ENCODE measurements at regions not wholly inside any gene's neighbourhood (a gene's known extent, or its start where the extent isn't known, plus 50 kb on each side); places are given as distances from the start of the nearest gene placed in this dataset.

DNA sequence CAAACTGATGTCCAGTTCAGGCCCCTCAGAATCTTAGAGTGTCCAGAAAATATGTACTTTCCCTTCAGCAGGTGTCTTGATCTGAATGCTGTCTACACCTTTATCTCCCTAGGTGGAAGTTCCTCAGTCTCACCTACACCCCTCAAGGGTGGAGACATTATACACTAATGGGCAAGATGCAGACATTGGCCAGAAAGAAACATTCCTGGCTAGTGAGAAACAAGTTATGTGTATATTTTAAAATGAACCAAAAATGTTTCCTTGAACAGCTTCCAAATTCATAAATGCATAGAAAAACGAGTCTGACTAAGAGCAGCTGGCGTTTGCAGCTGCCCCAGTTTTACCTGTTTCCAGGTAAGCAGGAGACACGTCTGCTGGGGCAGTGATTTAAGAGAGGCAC is 140.5 kb upstream of the IRX4 start:
- no peak overlapping the region for H3K4me3 ChIP-seq
- H3K4me3 Mint-ChIP-seq = no peak overlapping the region

DNA sequence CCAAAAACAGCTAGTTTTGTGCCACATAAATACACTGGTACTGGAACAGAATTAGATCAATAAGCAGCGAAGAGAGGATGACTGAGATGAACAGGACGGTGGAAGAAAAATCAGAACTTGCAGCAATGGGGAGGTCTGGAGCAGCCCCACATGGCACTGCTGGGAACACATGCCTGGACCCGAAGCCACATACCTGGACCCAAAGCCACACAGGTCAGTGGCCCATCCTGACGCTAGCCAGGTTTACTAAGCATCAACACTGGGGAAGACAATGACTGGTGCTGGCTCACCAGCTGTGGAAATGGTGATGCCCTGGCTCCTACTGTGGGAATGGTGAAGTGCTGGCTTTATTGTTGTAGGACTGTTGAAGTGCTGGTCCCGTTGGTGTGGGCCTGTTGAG is 139.7 kb upstream of the IRX4 start:
- Histone ChIP-seq H3K4me3 (no peak overlapping the region), H3K4me1 (no peaks in the 10 kb centered on the region), H3K9me3 (ENCODE audit: low read depth) (no peaks in the 10 kb centered on the region), H3K27ac (no peak overlapping the region), H2AFZ (replicated peaks) (no peak overlapping the region), H3K36me3 (no peaks in the 10 kb centered on the region), H3K4me2 (no peak overlapping the region), H3K9ac (no peak overlapping the region), H3K27me3 (peaks cover 10% of the 10 kb centered on the region), H3K79me2 (ENCODE audit: low read depth) (no peaks in the 10 kb centered on the region), H3F3A (ENCODE audit: low read depth) (no peaks in the 10 kb centered on the region), H4K20me1 (ENCODE audit: low read depth) (no peaks in the 10 kb centered on the region)
- Mint-ChIP-seq H3K27ac (no peak overlapping the region), H3K4me1 (no peaks in the 10 kb centered on the region), H3K9me3 (peaks cover 5% of the 10 kb centered on the region), H3K36me3 (no peaks in the 10 kb centered on the region), H3K4me3 (no peak overlapping the region), H3K27me3 (ENCODE audit: insufficient read depth, low read depth) (peaks cover 5% of the 10 kb centered on the region)
- TF ChIP-seq, protein P1, sequence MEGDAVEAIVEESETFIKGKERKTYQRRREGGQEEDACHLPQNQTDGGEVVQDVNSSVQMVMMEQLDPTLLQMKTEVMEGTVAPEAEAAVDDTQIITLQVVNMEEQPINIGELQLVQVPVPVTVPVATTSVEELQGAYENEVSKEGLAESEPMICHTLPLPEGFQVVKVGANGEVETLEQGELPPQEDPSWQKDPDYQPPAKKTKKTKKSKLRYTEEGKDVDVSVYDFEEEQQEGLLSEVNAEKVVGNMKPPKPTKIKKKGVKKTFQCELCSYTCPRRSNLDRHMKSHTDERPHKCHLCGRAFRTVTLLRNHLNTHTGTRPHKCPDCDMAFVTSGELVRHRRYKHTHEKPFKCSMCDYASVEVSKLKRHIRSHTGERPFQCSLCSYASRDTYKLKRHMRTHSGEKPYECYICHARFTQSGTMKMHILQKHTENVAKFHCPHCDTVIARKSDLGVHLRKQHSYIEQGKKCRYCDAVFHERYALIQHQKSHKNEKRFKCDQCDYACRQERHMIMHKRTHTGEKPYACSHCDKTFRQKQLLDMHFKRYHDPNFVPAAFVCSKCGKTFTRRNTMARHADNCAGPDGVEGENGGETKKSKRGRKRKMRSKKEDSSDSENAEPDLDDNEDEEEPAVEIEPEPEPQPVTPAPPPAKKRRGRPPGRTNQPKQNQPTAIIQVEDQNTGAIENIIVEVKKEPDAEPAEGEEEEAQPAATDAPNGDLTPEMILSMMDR (IDR thresholded peaks at IDR 0.05) = no peak
- no peak for TF ChIP-seq EZH2phosphoT487 (IDR thresholded peaks at IDR 0.05)
- no peak for TF ChIP-seq EZH2 (IDR thresholded peaks at IDR 0.05)
- no peak for DNase-seq (ENCODE audit: low spot score)

More for the DNA sequence above, 140.5 kb upstream of the IRX4 start:
- TF ChIP-seq EZH2phosphoT487 (IDR thresholded peaks at IDR 0.05) = no peak
- TF ChIP-seq, protein P1 (IDR thresholded peaks at IDR 0.05) = no peak
- no peak for TF ChIP-seq EZH2 (IDR thresholded peaks at IDR 0.05)
- peaks cover under 1% of the 10 kb centered on the region for H3K9me3 ChIP-seq (ENCODE audit: low read depth)
- no peak overlapping the region for H3K9ac ChIP-seq
- no peak for DNase-seq (ENCODE audit: low spot score)
- peaks cover 5% of the 10 kb centered on the region for H3K9me3 Mint-ChIP-seq
- no peak overlapping the region for H3K4me2 ChIP-seq
- no peaks in the 10 kb centered on the region for H3K79me2 ChIP-seq (ENCODE audit: low read depth)
- no peaks in the 10 kb centered on the region for H3K36me3 ChIP-seq
- no peaks in the 10 kb centered on the region for H4K20me1 ChIP-seq (ENCODE audit: low read depth)
- no peak overlapping the region for H2AFZ ChIP-seq (replicated peaks)
- no peaks in the 10 kb centered on the region for H3F3A ChIP-seq (ENCODE audit: low read depth)
- no peak overlapping the region for H3K27ac ChIP-seq
- H3K27ac Mint-ChIP-seq = no peak overlapping the region
- H3K4me1 Mint-ChIP-seq = no peaks in the 10 kb centered on the region
- no peaks in the 10 kb centered on the region for H3K36me3 Mint-ChIP-seq
- H3K27me3 Mint-ChIP-seq (ENCODE audit: insufficient read depth, low read depth) = no peaks in the 10 kb centered on the region
- peaks cover 8% of the 10 kb centered on the region for H3K27me3 ChIP-seq
- H3K4me1 ChIP-seq = no peaks in the 10 kb centered on the region

DNA sequence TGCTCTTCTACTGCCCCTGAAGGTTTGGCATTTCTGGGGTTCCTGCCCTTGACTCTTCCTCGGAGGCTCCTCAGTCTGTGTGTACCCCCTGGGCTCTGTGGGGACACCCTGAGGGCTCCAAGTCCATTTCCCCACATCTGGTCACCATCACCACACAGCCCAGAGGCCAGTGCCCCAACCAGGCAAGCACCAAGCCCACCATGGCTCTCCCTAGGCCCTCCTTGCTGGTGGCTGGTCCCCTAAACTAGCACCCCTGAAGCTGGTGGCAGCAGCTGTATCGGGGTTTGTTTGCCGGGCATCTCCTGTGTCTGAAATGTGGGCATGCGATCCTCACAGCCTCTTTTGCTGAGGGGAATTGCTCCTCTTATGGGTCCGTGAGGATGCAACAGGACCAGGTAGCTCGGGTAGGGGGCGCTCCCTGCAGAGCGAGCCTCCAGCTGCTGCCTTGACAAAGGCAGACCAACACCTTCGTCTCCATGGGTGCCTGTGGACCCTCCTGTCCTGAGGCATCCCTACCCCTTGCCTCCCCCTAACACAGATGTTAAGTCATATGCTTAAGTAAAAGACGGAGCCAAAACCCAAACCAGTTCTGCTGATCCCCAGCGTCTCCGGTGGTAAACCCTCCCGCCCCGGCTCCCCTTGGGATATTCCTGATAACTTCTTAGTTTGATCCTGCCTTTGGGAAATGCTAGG is 138.9 kb upstream of the IRX4 start:
- H3K9me3 ChIP-seq (ENCODE audit: low read depth) = no peaks in the 10 kb centered on the region
- H3F3A ChIP-seq (ENCODE audit: low read depth) = no peaks in the 10 kb centered on the region
- no peak overlapping the region for H3K4me3 ChIP-seq
- H3K27ac ChIP-seq = no peak overlapping the region
- no peaks in the 10 kb centered on the region for H3K4me1 ChIP-seq
- TF ChIP-seq, protein P1 (IDR thresholded peaks at IDR 0.05) = no peak
- no peak for TF ChIP-seq EZH2 (IDR thresholded peaks at IDR 0.05)
- TF ChIP-seq EZH2phosphoT487 (IDR thresholded peaks at IDR 0.05) = no peak
- no peak for DNase-seq (ENCODE audit: low spot score)
- no peaks in the 10 kb centered on the region for H3K79me2 ChIP-seq (ENCODE audit: low read depth)
- peaks cover 10% of the 10 kb centered on the region for H3K27me3 ChIP-seq
- H3K36me3 ChIP-seq = no peaks in the 10 kb centered on the region
- no peak overlapping the region for H3K4me2 ChIP-seq
- no peaks in the 10 kb centered on the region for H4K20me1 ChIP-seq (ENCODE audit: low read depth)
- H3K27me3 Mint-ChIP-seq (ENCODE audit: insufficient read depth, low read depth) = peaks cover 8% of the 10 kb centered on the region
- no peaks in the 10 kb centered on the region for H3K36me3 Mint-ChIP-seq
- peaks cover 5% of the 10 kb centered on the region for H3K9me3 Mint-ChIP-seq
- H3K27ac Mint-ChIP-seq = no peak overlapping the region
- H2AFZ ChIP-seq (replicated peaks) = no peak overlapping the region
- H3K4me1 Mint-ChIP-seq = no peaks in the 10 kb centered on the region
- H3K4me3 Mint-ChIP-seq = no peak overlapping the region
- no peak overlapping the region for H3K9ac ChIP-seq

All from neural progenitor cell (in vitro differentiated cells).